ENCODE measurements at regions not wholly inside any gene's neighbourhood (a gene's known extent, or its start where the extent isn't known, plus 50 kb on each side); places are given as distances from the start of the nearest gene placed in this dataset.

DNA sequence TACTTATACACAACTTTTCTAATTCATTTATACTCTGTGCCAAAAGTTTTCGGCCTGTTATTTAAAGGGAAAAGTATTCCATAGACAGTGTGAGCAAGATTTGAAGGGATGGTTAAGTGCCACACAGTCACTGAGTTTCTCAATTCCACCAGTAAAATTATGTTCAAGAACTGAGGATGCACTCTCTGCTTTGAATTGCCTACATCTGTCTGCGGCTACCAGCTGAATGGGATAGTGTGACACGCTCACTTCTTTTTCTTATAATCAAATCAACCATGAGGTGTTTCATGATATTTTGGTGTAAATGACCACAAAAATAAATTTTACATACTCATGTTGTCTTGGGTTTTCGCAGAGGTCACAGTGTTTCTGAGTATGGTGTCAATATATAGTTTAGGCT lies 218.4 kb upstream of the TMEM161B start:
- no peak for DNase-seq (ENCODE audit: low read depth in 2 of 2)

DNA sequence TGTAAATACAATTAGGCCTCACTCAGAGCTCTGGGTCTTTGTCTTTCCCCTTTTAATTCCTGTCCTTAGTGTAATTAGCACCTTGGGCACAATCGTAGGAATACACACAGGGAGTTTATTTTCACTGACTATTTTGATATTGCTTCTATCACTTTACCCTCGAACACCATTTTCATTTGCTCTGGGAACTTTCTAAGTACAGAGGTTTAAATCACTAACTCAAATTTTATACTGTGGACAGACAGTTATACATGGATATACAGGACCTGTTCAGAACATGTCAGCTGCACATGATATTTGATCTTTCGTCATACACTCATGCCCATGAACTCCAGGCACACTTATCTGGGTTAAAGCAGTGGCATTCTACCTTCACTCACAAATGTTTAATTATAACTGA lies 217.8 kb upstream of the TMEM161B start:
- DNase-seq (ENCODE audit: low read depth in 2 of 2), result no peak

DNA sequence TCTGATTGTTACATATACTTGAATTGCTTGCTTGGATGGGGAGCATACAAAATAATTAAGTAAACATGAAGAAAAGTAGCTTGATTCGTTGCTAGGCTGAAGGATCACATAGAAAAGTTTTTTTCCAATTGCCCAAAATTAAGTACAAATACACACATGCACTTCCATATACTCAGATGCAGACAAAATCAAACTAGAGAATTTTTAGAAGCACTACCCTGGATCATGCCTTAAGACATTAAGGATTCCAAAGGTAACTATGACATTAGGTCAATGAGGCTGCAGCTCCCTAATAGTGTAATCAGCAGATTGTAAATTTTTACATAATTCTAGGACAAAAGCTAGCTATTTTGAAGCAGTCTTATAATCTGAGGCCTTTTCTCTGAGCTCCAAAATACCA lies 216.9 kb upstream of the TMEM161B start:
- no peak for DNase-seq (ENCODE audit: low read depth in 2 of 2)

- no peak for DNase-seq (ENCODE audit: low read depth in 2 of 2)
These were observed 215.5 kb upstream of the TMEM161B start for GRCh38 chr5:88483964-88484672.

- no peak for DNase-seq (ENCODE audit: low read depth in 2 of 2)
These were observed 212.3 kb upstream of the TMEM161B start for GRCh38 chr5:88480801-88481499.

DNA sequence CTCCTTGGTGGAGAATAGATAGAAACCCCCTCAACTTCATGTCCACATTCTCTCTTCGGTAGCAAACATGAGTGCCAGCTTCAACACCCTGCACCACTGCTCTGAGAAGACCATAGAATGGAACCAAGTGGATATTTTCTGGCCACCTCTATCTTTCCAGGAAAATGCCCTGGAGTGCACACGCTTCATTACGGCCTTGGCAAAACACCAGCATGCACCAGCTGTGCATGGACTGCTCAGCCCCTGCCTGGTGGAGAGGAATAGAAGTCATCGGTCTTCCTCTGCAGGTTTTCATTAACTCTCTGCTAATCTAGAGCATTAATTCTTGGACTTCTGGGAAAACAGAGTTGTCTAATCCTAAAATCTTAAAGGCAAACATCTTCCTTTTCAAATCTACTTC lies 211.6 kb upstream of the TMEM161B start:
- no peak for DNase-seq (ENCODE audit: low read depth in 2 of 2)

GRCh38 chr5:88474574-88474973 lies 205.9 kb upstream of the TMEM161B start:
- DNase-seq (ENCODE audit: low read depth in 2 of 2), result no peak

DNA sequence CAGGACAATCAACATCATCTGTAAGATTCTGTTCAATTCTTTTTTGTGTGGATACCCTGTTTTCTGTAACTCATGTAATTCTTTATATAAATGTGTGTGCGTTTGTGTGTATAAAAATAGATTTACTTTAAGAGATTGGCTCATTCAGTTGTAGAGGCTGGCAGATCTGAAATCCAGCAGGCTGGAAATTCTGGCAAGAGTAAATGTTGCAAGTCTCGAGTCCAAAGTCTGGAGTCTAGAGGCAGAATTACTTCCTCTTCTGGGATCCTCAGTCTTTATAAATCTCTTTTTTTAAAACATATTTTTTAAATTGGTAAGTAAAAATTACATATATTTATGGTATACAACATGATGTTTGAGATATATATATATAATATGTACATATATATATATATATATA lies 202.1 kb upstream of the TMEM161B start:
- no peak for DNase-seq (ENCODE audit: low read depth in 2 of 2)

DNA sequence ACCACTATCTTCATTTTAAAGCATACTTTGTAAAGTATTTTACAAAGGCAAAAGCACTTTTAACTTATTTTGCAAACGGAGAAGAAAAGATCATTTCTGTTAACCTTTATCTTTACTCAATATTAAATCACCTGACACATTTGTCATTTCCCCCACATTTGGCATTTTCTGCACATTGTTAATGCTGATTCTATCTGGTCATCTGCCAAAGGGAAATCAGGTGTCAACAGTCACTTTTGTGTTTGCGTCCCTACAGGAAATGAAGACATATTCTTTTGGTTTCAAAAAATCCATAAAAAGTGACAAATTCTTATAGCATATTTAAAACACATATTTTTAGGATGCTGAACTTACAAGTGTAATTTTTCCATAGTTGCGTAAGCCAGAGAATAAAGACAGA lies 191.3 kb upstream of the TMEM161B start:
- no peak for DNase-seq (ENCODE audit: low read depth in 2 of 2)

DNA sequence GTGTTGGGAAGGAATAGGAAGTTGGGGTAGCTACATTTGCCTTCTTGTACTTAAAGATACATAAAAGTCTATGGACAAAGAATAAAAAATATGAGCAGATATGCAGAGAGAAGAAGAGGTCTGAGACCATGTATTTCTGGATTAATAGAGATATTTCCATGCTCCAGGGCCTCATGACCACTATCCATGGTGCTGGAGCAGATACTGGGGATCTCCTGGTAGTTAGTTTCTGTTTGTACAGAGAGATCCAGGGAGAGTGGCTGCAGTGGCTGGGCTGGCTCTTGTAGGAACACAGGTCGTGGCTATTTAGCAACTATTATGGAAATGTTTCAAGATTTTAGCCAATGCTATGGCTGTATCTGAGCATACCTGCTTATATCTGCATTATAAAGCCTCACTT lies 184.2 kb upstream of the TMEM161B start:
- DNase-seq (ENCODE audit: low read depth in 2 of 2), result no peak

- DNase-seq (ENCODE audit: low read depth in 2 of 2), result no peak
These were observed 181.6 kb upstream of the TMEM161B start for GRCh38 chr5:88450239-88450638.

DNA sequence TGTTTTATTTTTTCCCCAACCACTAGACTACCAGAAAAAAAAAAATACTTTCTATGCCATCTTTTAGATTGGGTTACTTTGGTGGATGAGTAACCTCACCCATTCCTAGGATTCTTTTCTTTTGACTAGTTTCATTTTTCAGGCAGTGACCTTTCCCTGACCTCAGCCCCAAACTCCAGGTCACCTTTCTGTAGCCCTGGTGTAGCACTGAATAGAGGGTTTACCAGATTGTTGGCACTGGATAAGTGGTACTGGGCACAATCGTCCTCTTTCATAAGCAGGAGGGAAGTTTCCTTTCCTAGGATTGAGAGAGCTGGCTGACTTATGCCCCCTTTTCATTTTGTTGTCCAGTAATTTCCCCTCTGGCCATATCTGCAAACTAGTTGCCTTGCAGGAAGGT lies 169.4 kb upstream of the TMEM161B start:
- no peak for DNase-seq (ENCODE audit: low read depth in 2 of 2)

DNA sequence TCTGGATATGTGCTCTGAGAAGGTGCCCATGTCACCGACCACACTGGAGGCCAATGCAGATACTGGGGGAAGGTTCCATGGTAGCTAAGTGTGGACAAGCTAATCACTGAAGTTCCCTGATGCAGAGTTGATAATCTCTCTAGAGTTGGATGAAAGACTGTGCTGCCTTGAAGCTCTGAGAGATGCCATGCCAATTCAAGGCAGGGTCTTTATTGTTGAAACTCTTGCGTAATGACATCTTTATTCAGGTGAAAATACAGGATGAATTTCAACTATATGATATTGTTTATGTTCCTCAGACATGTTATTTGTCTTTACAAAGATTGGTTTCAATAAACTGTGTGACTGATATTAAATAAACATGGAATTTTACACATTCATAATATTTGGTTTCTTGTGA lies 167.6 kb upstream of the TMEM161B start:
- DNase-seq (ENCODE audit: low read depth in 2 of 2), result no peak

- no peak for DNase-seq (ENCODE audit: low read depth in 2 of 2)
These were observed 160.0 kb upstream of the TMEM161B start for GRCh38 chr5:88428633-88429032.

- no peak for DNase-seq (ENCODE audit: low read depth in 2 of 2)
These were observed 157.8 kb upstream of the TMEM161B start for GRCh38 chr5:88426441-88426840.

DNA sequence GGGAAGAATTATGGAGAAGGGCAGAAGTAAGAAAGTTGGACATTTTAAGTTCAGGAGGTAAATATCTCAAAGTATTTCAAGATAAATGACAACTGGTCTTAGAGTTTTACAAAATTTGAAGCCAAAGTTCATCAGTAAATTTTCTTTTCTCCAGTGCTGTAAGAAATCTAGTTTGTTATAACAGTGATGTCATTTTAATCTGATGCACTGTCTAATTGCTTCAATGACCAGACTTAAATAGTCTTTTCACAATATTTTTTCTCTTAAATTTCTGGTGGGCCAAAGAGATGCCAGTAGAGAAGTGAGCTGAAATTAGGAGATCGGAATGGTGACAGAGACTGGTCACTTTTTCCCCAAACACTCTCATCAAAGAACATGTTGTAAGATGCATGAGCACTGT lies 156.5 kb upstream of the TMEM161B start:
- no peak for DNase-seq (ENCODE audit: low read depth in 2 of 2)

DNA sequence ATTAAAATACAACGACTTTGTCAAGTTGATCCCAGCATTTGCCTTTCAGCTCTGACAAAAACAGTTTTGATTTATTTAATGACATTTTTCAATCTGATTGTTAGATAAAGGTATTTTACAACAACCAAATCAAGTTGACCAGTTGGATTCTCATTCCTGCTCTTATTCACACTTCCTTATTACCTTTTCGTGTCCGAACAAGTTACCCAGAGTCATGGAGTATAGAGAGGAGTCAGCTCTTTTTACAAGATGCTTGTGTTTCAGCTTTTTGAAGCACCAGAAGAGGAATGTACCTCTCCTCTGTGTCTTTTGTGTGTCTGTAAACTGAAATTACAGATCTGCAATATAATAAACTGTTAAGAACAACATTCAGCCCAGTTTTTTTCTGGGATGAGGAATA lies 151.3 kb upstream of the TMEM161B start:
- no peak for DNase-seq (ENCODE audit: low read depth in 2 of 2)

GRCh38 chr5:88407341-88407740 lies 138.7 kb upstream of the TMEM161B start:
- DNase-seq (ENCODE audit: low read depth in 2 of 2), result no peak

DNA sequence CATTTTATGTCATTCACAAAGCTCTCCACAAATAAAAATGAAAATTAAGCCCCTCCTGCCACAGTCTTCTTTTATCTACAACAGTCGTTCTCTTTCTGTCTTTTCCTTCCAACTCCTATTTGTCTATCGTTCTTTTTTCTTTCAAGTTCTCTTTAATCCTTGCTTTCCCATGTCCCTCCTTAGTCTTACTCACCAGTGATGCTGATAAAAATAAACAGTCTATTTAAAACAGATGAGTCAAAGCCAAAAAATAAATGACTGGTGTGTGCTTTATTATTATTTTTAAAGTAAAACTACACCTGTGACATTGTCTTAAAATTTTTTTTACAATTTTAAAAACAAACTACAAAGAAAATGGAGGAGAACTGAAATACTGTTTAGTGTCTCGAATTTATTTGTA lies 137.1 kb upstream of the TMEM161B start:
- no peak for DNase-seq (ENCODE audit: low read depth in 2 of 2)

DNA sequence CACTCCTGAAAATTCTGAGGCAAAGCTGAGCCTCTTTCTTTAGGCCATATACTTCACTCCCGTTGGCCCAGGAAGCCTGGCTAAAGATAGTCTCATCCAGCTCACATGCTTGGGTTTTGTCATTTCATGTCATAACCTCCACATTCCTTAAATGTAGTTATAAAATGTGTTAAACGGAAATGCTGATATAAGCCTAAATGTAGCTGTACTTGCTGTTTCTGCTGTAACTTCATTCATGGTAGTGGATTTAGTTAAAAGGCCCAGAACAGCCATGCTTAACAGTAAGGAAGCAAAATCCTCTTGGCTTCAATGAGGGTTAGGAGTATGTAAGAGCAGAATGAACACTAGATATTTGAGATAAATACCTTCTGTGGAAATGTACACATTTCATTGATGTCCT lies 135.8 kb upstream of the TMEM161B start:
- no peak for DNase-seq (ENCODE audit: low read depth in 2 of 2)

DNA sequence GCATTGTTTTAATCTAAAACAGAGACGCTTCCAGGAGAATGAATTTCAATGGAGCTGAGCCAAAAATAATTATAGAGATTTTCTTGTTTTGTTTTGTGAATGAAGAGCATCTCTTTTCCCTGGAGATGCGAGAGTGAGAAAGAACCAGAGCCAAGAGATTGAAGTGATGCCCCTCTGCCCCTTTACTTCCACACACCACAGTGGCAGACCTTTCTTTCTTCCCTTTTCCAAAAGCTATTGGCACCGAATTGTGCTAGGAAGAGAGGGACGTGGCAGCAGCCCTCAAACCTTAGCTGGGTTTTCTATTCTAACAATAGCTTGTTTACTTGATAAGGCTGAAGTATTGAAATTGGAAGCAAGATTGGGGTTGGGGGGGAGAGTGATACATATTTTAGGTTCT lies 133.0 kb upstream of the TMEM161B start:
- DNase-seq (ENCODE audit: low read depth in 2 of 2), result no peak

GRCh38 chr5:88401228-88401627 lies 132.6 kb upstream of the TMEM161B start:
- no peak for DNase-seq (ENCODE audit: low read depth in 2 of 2)

DNA sequence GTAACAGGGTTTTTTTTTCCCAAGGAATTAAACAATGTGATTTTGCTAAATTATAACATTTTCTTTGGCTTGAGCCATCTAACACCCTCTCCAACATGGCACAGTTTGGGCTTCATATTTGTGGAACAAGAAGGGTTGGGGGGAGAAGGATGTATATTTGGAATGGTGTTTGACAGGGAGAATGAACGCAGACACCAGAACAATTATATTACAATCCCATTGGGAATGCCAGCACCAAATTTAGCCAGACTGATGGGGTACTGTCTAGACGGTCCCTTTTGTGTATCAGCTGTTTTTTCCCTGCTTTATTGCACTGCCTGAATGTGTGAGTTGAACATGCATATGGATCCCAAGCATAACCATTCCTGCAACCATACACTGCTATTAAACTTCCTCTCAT lies 130.9 kb upstream of the TMEM161B start:
- no peak for DNase-seq (ENCODE audit: low read depth in 2 of 2)

- DNase-seq (ENCODE audit: low read depth in 2 of 2), result no peak
These were observed 129.7 kb upstream of the TMEM161B start for GRCh38 chr5:88398316-88398715.
